ENCODE measurements at regions not wholly inside any gene's neighbourhood (a gene's known extent, or its start where the extent isn't known, plus 50 kb on each side); places are given as distances from the start of the nearest gene placed in this dataset.

DNA sequence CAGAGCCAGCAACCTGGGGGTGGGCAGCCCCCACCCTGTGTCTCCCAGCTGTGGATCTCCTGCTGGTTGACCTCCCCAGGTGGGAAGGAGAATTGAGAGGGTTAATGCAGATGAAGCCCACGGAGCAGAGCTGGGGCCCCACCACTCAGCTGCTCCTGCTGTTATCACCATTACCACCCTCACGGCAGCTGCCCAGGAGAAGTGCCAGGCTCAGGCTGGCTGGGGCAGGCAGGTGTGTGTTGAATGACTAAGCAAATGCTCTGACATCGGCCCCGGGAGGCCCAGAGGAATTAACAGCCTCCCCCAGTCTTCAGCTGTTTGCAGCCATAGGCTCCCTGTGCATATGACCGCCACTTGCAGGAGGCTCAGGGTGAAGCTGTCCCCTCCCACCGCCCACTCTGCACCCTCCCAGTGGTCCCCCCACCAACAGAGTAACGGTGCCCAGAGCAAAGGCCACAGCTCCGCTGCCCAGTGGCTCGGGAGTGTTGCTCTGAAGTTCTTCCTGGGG lies 133.8 kb downstream of the CPZ start:
- peak; percentile 2 to 23 (median 22) for DNase-seq
- WGBS (ENCODE audit: insufficient coverage, low coverage, low lambda C conversion rate, missing lambda C conversion rate): 10% methylated on average over 3 of the region's 9 CpGs
- no peak overlapping the region for H3K27ac ChIP-seq
- no peak for ATAC-seq
- no peaks in the 10 kb centered on the region for H3K36me3 ChIP-seq
- TF ChIP-seq POLR2A (IDR thresholded peaks at IDR 0.05) (no peak), CTCF (IDR thresholded peaks at IDR 0.05) (no peak)
- H3K27me3 ChIP-seq: no peaks in the 10 kb centered on the region
- intact Hi-C loops (cut with DNase I): no loop called here
- no peaks in the 10 kb centered on the region for H3K4me1 ChIP-seq
- H3K4me3 ChIP-seq: no peak overlapping the region
- H3K9me3 ChIP-seq: no peaks in the 10 kb centered on the region

- TF ChIP-seq CTCF (IDR thresholded peaks at IDR 0.05): no peak
- TF ChIP-seq POLR2A (IDR thresholded peaks at IDR 0.05): no peak
- DNase-seq (peak; percentile 8 to 31 (median 15)), ATAC-seq (no peak)
- intact Hi-C loops (cut with DNase I): no loop called here
- H3K27ac ChIP-seq: no peak overlapping the region
- H3K27me3 ChIP-seq: no peaks in the 10 kb centered on the region
- WGBS (ENCODE audit: insufficient coverage, low coverage, low lambda C conversion rate, missing lambda C conversion rate): 29% methylated on average over 6 of the region's 10 CpGs
- no peak overlapping the region for H3K4me3 ChIP-seq
- H3K36me3 ChIP-seq: no peaks in the 10 kb centered on the region
- H3K9me3 ChIP-seq: no peaks in the 10 kb centered on the region
- no peaks in the 10 kb centered on the region for H3K4me1 ChIP-seq
Measured at GRCh38 chr4:8725845-8726244, 133.3 kb downstream of the CPZ start.

- Histone ChIP-seq H3K27ac (no peak overlapping the region), H3K4me3 (no peak overlapping the region), H3K9me3 (no peaks in the 10 kb centered on the region), H3K27me3 (no peaks in the 10 kb centered on the region), H3K36me3 (no peaks in the 10 kb centered on the region), H3K4me1 (no peaks in the 10 kb centered on the region)
- intact Hi-C loops (cut with DNase I): no loop called here
- ATAC-seq: peak in 2 of 4 donors; percentile 23 to 24
- peak; percentile 16 to 45 (median 33) for DNase-seq
- TF ChIP-seq CTCF (IDR thresholded peaks at IDR 0.05) (no peak), POLR2A (IDR thresholded peaks at IDR 0.05) (no peak)
- 19% methylated on average over 5 of the region's 26 CpGs for WGBS (ENCODE audit: insufficient coverage, low coverage, low lambda C conversion rate, missing lambda C conversion rate)
Measured at GRCh38 chr4:8725071-8725841, 132.7 kb downstream of the CPZ start.

DNA sequence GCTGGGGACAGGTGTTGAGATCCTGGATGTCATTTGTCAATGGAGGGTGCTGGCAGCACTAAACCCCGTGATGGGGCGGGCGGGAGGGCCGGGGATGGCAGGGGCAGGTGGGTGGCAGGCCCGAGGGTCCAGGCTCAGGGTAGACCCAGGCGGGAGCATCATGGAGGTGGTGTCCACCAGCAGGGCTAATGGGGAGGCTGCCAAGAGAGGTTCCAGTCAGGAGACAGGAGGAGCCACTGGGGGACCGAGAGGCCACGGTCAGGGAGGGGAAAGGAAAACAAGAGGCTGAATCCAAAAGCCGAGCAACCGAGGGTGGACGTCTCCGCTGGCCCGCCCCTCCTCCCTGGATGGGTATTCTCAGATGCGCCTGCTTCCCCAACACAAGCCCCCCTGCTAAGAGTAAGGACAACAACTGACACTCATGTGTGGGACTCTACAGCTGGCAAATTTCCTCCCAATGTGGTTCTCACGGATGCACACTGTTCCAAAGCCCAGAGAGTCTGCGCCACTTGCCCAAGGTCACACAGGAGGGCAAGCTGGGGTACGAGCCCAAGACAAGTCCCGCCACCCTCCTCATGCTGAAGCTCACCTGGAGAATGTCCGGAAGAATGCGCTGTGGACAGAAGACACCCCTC lies 132.0 kb downstream of the CPZ start:
- intact Hi-C loops (cut with DNase I): no loop called here
- H3K4me1 ChIP-seq: no peaks in the 10 kb centered on the region
- no peak for TF ChIP-seq POLR2A (IDR thresholded peaks at IDR 0.05)
- ATAC-seq (no peak), DNase-seq (peak; percentile 8 to 39 (median 38))
- H3K9me3 ChIP-seq: no peaks in the 10 kb centered on the region
- 55% methylated on average over 7 of the region's 20 CpGs for WGBS (ENCODE audit: insufficient coverage, low coverage, low lambda C conversion rate, missing lambda C conversion rate)
- H3K27me3 ChIP-seq: no peaks in the 10 kb centered on the region
- no peaks in the 10 kb centered on the region for H3K36me3 ChIP-seq
- H3K4me3 ChIP-seq: no peak overlapping the region
- no peak overlapping the region for H3K27ac ChIP-seq

All from right lobe of liver (tissue), 6 donors.